ENCODE measurements at regions not wholly inside any gene's neighbourhood (a gene's known extent, or its start where the extent isn't known, plus 50 kb on each side); places are given as distances from the start of the nearest gene placed in this dataset.

- TF ChIP-seq CTCF (optimal IDR thresholded peaks at IDR 0.05 in 1 of 3, IDR thresholded peaks at IDR 0.05 in 1 of 3, conservative IDR thresholded peaks at IDR 0.05 in 1 of 3; ENCODE audit: extremely low read depth in 1 of 3, insufficient read depth in 2 of 3, low read length in 3 of 3) (no peak), EZH2 (IDR thresholded peaks at IDR 0.05; ENCODE audit: low read length) (no peak)
These were observed 61.2 kb upstream of the DAPP1 start for GRCh38 chr4:99755223-99755944.
